ENCODE measurements at regions not wholly inside any gene's neighbourhood (a gene's known extent, or its start where the extent isn't known, plus 50 kb on each side); places are given as distances from the start of the nearest gene placed in this dataset.

- no peak for DNase-seq
Measured at GRCh38 chr11:23688835-23689234, 808.0 kb upstream of the LUZP2 start.

- no peak for DNase-seq
Measured at GRCh38 chr11:23696688-23697415, 800.0 kb upstream of the LUZP2 start.

DNA sequence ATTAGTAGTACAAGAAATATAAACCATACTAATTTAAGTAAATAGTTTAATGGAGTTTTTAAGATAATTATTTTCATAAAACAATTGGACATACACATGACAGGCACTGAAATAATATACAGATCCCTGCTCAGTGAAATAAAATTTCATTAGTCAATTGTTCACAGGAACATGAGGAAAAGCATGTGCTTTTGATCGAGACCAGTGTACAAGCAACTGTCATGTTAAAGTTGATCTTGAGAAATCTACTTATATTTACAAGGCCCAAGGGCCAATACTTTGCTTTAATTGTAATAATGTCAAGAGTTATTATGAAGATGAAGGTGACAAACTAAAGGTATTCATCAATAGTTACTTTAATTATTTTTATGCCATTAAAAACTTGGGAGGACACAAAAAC lies 792.7 kb upstream of the LUZP2 start:
- no peak for DNase-seq

DNA sequence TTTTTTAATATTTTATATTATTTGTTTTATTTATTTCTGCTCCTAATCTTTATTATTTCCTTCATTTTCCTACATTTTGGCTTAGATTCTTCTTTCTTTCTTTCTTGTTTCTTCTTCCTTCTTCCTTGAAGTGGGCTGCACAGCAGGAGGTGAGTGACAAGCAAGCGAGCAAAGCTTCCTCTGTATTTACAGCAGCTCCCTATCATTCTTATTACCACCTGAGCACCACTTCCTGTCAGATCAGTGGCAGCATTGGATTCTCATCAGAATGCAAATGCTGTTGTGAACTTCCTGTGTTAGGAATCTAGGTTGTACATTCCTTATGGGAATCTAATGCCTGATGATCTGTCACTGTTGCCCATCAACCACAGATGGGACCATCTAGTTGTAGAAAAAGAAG lies 784.9 kb upstream of the LUZP2 start:
- no peak for DNase-seq

DNA sequence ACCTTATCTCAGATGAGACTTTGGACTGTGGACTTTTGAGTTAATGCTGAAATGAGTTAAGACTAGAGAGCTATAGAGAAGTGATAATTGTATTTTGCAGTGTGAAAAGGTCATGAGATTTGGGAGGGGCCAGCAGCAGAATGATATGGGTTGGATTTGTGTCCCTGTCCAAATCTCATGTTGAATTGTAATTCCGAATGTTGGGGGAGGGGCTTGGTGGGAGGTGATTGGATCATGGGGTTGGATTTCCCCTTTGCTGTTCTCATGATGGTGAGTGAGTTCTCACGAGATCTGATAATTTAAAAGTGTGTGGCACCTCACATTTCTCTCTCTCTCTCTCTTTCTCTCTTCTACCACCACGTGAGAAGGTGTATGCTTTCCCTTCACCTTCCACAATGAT lies 777.8 kb upstream of the LUZP2 start:
- no peak for DNase-seq

DNA sequence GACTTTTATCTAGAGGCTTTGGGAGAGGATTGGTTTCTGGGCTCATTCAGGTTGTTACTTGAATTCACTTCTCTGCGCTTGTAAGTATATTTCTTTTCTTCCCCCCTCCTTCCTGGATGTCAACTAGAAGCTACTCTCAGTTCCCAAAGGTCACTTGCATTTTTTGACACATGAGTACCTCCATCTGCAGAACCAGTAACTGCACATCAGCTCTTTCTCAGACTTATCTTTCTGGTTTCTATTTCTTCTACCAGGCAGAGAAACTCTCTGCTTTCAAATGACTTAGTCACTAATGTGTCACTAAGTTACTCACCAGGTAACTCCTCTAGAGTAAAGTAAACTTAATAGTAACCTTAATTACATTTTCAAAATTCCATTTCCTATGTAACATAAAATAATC lies 773.0 kb upstream of the LUZP2 start:
- DNase-seq = no peak

- no peak for DNase-seq
Measured at GRCh38 chr11:23725752-23726151, 771.1 kb upstream of the LUZP2 start.

GRCh38 chr11:23727387-23727786 lies 769.5 kb upstream of the LUZP2 start:
- DNase-seq = no peak

DNA sequence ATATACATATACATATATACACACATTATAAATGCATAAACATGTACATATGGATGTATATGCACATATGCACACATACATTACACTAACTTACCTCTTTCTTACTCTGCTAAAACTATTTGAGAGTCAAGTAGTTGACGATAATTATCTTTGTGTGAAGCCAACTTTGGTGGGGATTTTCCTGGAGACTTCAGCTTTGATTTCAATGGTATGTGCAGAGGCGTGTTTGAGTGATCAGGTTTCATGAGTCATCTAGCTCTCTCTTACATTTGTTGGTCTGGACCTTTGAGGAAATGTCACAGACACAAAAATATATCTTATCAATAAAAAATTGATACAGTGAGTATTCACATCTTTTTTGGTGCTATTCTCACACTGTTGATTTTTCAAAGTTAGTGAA lies 769.1 kb upstream of the LUZP2 start:
- DNase-seq = no peak

- DNase-seq = no peak
Measured at GRCh38 chr11:23729088-23729487, 767.8 kb upstream of the LUZP2 start.

- no peak for DNase-seq
Measured at GRCh38 chr11:23730307-23730998, 766.4 kb upstream of the LUZP2 start.

DNA sequence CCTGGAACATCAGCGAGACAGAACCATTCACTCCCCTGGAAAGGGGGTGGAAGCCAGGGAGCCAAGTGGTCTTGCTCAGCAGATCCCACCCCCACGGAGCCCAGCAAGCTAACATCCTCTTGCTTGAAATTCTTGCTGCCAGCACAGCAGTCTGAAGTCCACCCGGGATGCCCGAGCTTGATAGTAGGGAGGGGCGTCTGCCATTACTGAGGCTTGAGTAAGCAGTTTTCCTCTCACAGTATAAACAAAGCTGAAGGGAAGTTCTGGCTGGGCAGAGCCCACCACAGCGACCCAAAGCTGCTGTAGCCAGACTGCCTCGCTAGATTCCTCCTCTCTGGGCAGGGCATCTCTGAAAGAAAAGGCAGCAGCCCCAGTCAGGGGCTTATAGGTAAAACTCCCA lies 764.8 kb upstream of the LUZP2 start:
- DNase-seq = no peak

GRCh38 chr11:23746896-23747295 lies 750.0 kb upstream of the LUZP2 start:
- DNase-seq = no peak

DNA sequence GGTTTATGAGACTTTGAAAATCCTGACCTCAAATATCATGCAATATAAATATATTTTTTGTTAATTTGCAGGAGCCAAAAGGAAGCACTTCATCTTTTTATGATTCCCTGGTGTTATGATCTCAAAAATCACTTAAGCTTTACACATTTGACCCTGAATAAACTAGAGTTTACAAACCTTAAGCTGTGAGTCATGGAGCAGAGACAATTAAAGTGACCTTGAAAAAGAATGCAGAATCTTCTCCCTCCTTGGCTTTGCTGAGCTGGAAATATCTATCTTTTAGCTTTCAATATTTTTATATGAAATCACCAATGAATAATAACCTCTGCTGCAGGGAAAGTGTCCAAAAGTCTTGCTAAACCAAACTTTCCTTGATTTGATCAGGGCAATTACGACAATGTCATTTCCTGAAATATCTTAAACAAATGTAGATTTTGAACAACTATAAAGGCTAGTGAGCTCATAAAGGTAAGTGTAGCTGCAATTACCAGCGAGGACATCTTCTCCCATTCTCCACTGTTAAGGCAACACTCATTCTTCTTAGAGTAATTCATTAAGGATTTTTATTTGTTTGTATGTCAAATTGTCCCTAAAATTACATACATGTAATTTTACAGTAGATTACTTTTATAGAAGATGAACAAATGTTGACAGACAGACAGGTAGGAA lies 747.0 kb upstream of the LUZP2 start:
- DNase-seq = no peak

DNA sequence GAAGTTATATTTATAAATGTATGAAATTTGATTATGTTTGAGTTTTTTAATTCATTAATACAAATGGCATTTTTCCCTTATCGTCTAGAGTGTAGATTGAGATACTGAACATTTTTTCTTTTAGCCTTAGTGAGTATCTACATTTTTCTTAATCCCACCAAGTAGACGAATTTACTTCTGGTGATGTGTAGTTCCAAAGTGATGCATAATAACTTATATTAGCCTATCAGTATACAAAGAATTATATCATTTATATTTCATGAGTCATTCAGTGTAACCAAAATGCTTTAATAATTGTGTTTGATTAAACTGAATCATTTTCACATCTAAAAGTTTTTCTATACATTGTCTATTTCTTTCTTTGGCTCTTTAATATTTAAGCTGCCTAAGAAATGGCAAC lies 745.6 kb upstream of the LUZP2 start:
- DNase-seq = no peak

DNA sequence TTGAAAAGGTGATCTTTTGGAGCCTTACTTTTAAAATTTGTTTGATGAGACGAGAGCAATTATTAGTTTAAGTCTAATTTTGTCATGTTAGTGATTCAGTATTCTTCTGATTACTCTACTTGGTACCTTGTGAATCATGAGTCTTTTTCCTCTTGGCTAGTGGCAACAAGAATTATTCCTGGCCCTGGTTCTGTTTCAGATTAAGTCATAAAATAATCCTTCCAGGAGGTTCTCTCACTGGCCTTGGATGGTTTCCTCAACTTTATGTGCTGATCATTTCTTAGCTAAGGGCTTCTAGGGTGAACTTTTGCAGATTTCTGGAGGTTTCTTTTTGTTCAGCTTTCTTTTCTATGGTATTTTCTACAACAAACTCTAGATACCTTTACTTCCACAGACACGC lies 741.8 kb upstream of the LUZP2 start:
- no peak for DNase-seq

DNA sequence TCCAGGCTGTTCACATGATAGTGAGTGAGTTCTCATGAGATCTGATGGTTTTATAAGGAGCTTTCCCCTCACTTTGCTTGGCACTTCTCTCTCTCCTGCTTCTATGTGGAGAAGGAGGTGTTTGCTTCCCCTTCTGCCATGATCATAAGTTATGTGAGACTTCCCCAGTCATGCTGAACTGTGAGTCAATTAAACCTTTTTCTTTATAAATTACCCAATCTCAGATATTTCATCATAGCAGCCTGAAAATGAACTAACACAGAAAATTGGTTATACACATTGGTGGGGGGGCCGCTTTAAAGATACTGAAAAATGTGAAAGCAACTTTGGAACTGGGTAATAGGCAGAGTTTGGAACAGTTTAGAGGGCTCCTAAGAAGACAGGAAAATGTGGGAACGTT lies 741.1 kb upstream of the LUZP2 start:
- no peak for DNase-seq

GRCh38 chr11:23759489-23759888 lies 737.4 kb upstream of the LUZP2 start:
- DNase-seq = no peak

DNA sequence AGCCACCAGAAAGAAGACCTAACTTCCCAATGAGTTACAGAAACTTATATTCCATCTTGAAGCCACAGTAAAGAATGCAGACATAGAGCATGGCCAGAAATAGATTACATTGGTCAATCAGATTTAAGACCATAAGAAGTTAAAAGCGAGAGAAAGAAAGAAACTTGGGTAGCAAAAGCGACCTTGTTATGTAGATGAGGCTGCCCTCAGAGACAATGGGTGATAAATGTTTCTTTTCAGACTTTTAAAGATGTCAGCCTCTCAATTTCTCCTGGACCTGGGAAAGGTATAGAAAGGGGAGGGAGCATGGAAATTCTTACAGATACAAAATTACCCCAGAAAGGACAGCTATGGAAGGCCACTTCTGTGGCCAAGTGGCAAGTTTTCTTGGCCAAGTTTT lies 732.6 kb upstream of the LUZP2 start:
- DNase-seq = no peak

DNA sequence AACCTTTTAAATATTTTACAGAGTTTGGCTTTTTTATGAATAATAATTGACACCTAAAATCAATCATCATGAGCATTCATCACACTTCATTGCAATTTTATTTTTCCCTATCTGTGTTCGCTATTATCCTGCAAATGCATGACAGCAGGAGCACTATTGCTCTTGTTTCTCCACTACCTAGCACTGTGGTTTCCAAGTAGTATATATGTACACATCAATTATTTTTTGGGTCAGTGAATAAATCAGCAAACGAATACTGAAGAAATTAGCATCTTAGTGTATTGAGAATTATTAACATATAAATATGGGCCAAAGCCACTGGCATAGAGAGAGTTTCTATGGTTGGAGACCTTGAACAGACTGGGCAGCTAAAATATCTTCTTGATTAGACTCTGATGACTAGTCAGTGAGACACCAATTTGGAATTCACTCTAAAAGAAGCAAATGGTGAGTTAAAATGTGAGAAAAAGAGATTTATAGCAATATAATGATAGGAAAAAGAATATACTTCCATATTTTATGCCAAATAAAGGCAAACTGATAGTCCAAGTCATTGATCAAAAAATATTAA lies 731.1 kb upstream of the LUZP2 start:
- DNase-seq = no peak

DNA sequence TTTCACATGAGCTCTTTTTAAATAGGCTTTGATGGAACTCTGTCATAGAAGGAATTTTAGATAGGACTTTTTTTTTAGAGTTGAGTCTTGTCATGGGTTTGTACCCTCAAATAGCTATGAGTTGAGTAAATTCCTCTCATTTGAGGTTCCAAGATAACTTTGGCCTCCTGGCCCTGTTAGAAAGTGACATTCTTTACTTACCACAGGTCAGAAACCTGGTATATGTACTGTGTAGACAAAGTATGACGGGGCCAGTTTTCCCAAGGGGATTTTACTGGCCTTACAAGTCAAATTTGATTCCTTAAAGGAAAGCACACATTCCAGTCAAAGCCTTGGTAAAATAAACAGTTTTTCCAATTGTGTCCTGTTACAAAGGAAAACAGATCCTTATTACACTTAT lies 729.3 kb upstream of the LUZP2 start:
- DNase-seq = no peak

DNA sequence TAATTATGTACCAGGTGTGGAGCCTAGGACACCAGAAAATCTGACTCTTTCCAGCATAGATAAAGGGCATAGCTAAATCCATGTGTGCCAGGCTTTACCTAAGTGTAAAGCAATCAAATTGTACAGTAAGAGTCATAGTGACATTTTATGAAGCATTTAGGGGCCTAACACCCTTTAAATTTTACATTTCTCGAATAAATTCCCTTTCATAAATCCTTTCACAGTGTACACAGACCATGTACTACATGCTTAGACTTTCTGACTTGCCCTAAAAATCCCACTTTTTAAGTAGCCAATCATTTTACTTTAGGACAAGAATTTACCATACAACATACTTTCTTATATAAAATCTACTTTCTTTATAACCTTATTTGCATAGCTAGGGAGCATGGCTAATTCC lies 727.6 kb upstream of the LUZP2 start:
- DNase-seq = no peak

- no peak for DNase-seq
Measured at GRCh38 chr11:23772081-23772480, 724.8 kb upstream of the LUZP2 start.

DNA sequence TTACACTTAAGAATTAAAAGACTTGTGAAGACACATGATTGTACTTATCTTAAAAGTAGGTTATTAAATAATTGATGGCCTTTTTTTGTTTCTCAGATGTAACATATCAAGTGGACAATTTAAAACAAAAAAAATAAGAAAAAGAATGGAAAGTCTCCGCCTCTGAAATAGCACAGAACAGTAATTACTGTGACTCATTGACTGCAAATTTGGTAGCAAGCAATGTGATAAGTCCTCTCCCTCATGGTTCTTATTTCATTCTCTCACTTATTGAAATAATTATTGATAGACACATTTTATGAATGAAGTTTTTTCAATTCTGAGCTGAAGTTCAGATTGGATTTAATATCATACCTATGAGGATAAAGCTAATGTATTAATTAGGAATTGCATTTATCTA lies 717.9 kb upstream of the LUZP2 start:
- DNase-seq = no peak
